T47D (cell line): ENCODE measurements at regions not wholly inside any gene's neighbourhood (a gene's known extent, or its start where the extent isn't known, plus 50 kb on each side); places are given as distances from the start of the nearest gene placed in this dataset.

Experiments used
- DNase-seq, 2 experiments: peaks; one replicate each; pipeline versions ENCODE4 v3.0.0 to v3.0.0-alpha.2; 2011 to 2012; ENCODE audit warnings: low read depth in 1 of 2, low spot score in 1 of 2
- JUND ChIP-seq: IDR thresholded peaks from 2 replicates; pipeline ENCODE4 v1.6.1; 2012; ENCODE audit warnings: low read depth
- in situ Hi-C: cut with HindIII; loops from 2 replicates; pipeline ENCODE4 v1.10.0; 2016; ENCODE audit warnings: low sequenced_read_pairs, low pct_unique_long_range_greater_than_20kb

- no peak for DNase-seq
- TF ChIP-seq JUND = no peak
- in situ Hi-C loops = no loop called here
These were observed 53.0 kb upstream of the CST7 start for GRCh38 chr20:24895898-24896658.

GRCh38 chr20:24896984-24897383 is 52.1 kb upstream of the CST7 start:
- in situ Hi-C loops = no loop called here
- no peak for DNase-seq
- TF ChIP-seq JUND = no peak

- TF ChIP-seq JUND = no peak
- DNase-seq = no peak
- in situ Hi-C loops = no loop called here
These were observed 51.1 kb upstream of the CST7 start for GRCh38 chr20:24897974-24898373.

GRCh38 chr20:24899153-24899552 is 49.9 kb upstream of the CST7 start:
- no peak for TF ChIP-seq JUND
- DNase-seq = no peak
- in situ Hi-C loops = no loop called here
